A673 (cell line): ENCODE measurements at regions not wholly inside any gene's neighbourhood (a gene's known extent, or its start where the extent isn't known, plus 50 kb on each side); places are given as distances from the start of the nearest gene placed in this dataset.
"Not testable (repeated sequence)": the region's sequence is repeated elsewhere in the genome, so short reads cannot be mapped to it uniquely, and the experiment has no call there.

ENCODE experiments used
- BruUV-seq: library from RNA; stranded (reverse); fragments of 400-500 nt; replicated peaks from 2 replicates; lab custom pipeline; 2021; lab: Mats Ljungman, UMichigan
- CTCF ChIA-PET: fragments of 300-600 bp; sonication (Branson Sonifier 250); formaldehyde crosslinking; loops from one replicate; lab custom pipeline; 2022; ENCODE audit warnings: antibody characterized with exemption; lab: Charles Lee
- POLR2A ChIA-PET: fragments of 300-600 bp; sonication (Branson Sonifier 250); formaldehyde crosslinking; loops from one replicate; lab custom pipeline; 2022; ENCODE audit warnings: antibody characterized with exemption; ENCODE audit not compliant: low non-redundant PET; lab: Charles Lee
- DNase-seq: peaks from one replicate; pipeline ENCODE4 v3.0.0-alpha.2; 2015; ENCODE audit warnings: low spot score
- H3K27ac ChIP-seq: fragments of 200-600 bp; sonication (generic); 2 replicates; pipeline ENCODE4 v1.5.1; 2016; ENCODE audit warnings: mixed run types, low read depth, mild to moderate bottlenecking, mixed read lengths, antibody characterized with exemption, low read length; ENCODE audit not compliant: poor library complexity, severe bottlenecking
- H3K27me3 ChIP-seq: fragments of 200-600 bp; sonication (generic); replicated peaks from 2 replicates; pipeline ENCODE4 v1.6.1; 2017; ENCODE audit warnings: mixed run types, low read depth, mild to moderate bottlenecking, mixed read lengths, antibody characterized with exemption, low read length; ENCODE audit not compliant: insufficient read depth, poor library complexity
- H3K36me3 ChIP-seq: fragments of 200-600 bp; sonication (generic); 2 replicates; pipeline ENCODE4 v1.6.1; 2016; ENCODE audit warnings: mixed run types, mild to moderate bottlenecking, mixed read lengths, antibody characterized with exemption, low read length; ENCODE audit not compliant: insufficient read depth, poor library complexity, severe bottlenecking
- H3K4me1 ChIP-seq: fragments of 200-600 bp; sonication (generic); 2 replicates; pipeline ENCODE4 v1.6.1; 2017; ENCODE audit warnings: mixed run types, mild to moderate bottlenecking, mixed read lengths, antibody characterized with exemption, low read length; ENCODE audit not compliant: insufficient read depth, poor library complexity, severe bottlenecking
- H3K4me3 ChIP-seq: fragments of 200-600 bp; sonication (generic); 2 replicates; pipeline ENCODE4 v1.5.1; 2016; ENCODE audit warnings: low read depth, mixed run types, mild to moderate bottlenecking, mixed read lengths, low read length; ENCODE audit not compliant: poor library complexity, severe bottlenecking
- H3K9me3 ChIP-seq: fragments of 200-600 bp; sonication (generic); 2 replicates; pipeline ENCODE4 v1.6.1; 2016; ENCODE audit warnings: mixed run types, low read depth, mild to moderate bottlenecking, mixed read lengths, antibody characterized with exemption, low read length; ENCODE audit not compliant: poor library complexity, severe bottlenecking
- EZH2 ChIP-seq: fragments of 200-600 bp; sonication (generic); IDR thresholded peaks from 2 replicates; pipeline ENCODE4 v1.6.1; 2017; ENCODE audit warnings: borderline replicate concordance, low read depth, mild to moderate bottlenecking, mixed read lengths, antibody characterized with exemption, low read length; ENCODE audit not compliant: poor library complexity, severe bottlenecking
- intact Hi-C: fragments of 100-400 bp; cut with micrococcal nuclease; formaldehyde crosslinking; loops from one replicate; pipeline ENCODE4 v1.10.0; 2022; ENCODE audit not compliant: unreplicated experiment
- TF ChIP-seq, protein P1 (sequence below): fragments of 300-800, 200-600 bp; sonication (generic); conservative IDR thresholded peaks from 2 replicates; pipeline ENCODE4 v1.5.1; 2017; ENCODE audit warnings: low read depth, mild to moderate bottlenecking, antibody characterized with exemption, low read length, moderate library complexity, mixed read lengths

DNA sequence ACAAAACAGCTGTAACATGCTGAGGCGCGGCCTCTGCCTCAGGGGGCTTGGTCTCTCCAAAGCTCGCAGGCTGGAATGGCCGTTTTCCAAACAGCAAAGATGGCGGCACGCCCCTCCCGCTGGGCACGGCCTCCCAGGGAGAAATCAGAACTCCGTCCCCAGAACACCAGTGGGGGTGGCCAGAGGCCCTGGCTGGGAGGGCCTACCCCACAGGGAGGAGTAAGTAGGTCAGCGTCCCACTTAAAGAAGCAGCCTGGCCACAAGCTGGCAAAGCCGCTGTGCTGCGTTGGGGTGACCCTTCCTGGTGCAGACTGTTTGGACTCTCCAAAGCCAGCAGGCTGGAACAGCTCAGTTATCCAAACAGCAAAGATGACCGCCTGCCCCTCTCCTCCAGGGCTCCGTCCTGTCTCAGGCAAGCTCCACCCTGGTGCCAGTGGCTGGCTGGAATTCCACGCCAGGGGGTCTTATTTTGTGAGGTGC, 862.8 kb downstream of the TRIML1 start:
- TF ChIP-seq, protein P1, sequence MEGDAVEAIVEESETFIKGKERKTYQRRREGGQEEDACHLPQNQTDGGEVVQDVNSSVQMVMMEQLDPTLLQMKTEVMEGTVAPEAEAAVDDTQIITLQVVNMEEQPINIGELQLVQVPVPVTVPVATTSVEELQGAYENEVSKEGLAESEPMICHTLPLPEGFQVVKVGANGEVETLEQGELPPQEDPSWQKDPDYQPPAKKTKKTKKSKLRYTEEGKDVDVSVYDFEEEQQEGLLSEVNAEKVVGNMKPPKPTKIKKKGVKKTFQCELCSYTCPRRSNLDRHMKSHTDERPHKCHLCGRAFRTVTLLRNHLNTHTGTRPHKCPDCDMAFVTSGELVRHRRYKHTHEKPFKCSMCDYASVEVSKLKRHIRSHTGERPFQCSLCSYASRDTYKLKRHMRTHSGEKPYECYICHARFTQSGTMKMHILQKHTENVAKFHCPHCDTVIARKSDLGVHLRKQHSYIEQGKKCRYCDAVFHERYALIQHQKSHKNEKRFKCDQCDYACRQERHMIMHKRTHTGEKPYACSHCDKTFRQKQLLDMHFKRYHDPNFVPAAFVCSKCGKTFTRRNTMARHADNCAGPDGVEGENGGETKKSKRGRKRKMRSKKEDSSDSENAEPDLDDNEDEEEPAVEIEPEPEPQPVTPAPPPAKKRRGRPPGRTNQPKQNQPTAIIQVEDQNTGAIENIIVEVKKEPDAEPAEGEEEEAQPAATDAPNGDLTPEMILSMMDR: no peak
- no peak for TF ChIP-seq EZH2
- peaks cover 16% of the 10 kb centered on the region for H3K27me3 ChIP-seq
- no peak overlapping the region for H3K4me3 ChIP-seq
- no TSS peak for BruUV-seq
- H3K27ac ChIP-seq: no peak overlapping the region
- CTCF ChIA-PET: no interaction called here
- intact Hi-C loops: no loop called here
- no peaks in the 10 kb centered on the region for H3K36me3 ChIP-seq
- H3K9me3 ChIP-seq: no peaks in the 10 kb centered on the region
- no peaks in the 10 kb centered on the region for H3K4me1 ChIP-seq
- POLR2A ChIA-PET: no interaction called here
- no peak for DNase-seq

DNA sequence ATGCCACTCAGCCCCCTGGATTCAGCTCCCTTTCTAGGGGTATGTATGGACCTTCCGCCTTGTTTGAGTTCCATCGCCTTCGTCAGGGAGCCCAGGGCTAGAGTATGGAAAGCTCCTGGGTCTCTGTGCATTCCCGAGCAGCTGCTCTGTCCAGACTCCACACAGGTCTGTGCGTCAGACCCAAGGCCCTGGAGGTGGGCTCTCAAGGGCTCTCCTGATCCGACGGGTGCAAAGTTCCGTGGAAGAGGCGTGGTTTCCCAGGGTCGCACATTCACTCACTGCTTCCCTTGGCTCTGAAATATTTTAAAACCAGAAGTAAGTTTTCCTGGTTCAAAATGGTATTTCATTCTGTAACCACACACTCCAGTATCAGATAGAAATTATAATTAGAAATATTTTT, 863.2 kb downstream of the TRIML1 start:
- H3K4me3 ChIP-seq: no peak overlapping the region
- CTCF ChIA-PET: no interaction called here
- no peaks in the 10 kb centered on the region for H3K36me3 ChIP-seq
- H3K4me1 ChIP-seq: no peaks in the 10 kb centered on the region
- DNase-seq: no peak
- intact Hi-C loops: no loop called here
- H3K9me3 ChIP-seq: no peaks in the 10 kb centered on the region
- no TSS peak for BruUV-seq
- no peak for TF ChIP-seq EZH2
- TF ChIP-seq, protein P1: no peak
- H3K27ac ChIP-seq: no peak overlapping the region
- POLR2A ChIA-PET: no interaction called here
- H3K27me3 ChIP-seq: peaks cover 21% of the 10 kb centered on the region

DNA sequence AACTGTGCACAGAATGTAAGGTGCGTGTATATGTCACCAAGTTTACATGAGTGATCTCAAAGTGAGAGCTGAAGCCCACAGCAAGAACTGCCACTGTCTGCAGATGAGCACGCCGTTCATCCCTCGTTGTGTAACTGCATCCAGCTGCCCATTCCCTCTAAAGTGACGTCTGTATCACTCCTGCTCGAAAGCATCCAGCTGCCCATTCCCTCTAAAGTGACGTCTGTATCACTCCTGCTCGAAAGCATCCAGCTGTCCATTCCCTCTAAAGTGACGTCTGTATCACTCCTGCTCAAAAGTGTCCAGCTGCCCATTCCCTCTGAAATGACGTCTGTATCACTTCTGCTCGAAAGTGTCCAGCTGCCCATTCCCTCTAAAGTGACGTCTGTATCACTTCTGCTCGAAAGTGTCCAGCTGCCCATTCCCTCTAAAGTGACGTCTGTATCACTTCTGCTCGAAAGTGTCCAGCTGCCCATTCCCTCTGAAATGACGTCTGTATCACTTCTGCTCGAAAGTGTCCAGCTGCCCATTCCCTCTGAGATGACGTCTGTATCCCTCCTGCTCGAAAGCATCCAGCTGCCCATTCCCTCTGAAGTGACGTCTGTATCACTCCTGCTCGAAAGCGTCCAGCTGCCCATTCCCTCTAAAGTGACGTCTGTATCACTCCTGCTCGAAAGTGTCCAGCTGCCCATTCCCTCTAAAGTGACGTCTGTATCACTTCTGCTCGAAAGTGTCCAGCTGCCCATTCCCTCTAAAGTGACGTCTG, 871.4 kb downstream of the TRIML1 start:
- H3K27ac ChIP-seq, POLR2A ChIA-PET, intact Hi-C loops, BruUV-seq, H3K9me3 ChIP-seq, H3K36me3 ChIP-seq, CTCF ChIA-PET, H3K4me1 ChIP-seq, H3K4me3 ChIP-seq, DNase-seq: not testable (repeated sequence)
- H3K27me3 ChIP-seq: peaks cover 73% of the 10 kb centered on the region

DNA sequence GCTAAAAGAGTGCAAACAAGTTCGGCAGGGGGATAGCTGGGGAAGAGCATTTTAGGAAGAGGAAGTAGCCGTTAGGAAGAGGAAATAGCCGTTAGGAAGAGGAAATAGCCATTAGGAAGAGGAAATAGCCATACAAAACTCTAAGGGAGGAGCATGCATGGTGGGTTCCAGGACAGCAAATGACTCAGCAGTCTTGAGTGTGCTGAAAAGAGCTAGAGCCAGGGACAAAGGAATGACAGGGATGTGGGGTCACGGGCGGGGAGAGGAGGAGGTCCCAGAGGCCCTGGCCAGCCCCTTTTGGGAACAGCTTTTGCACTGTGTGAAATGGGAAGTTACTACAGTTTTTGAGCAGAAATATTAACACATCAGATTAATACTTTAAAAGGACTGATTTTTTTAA, 882.6 kb downstream of the TRIML1 start:
- no peak overlapping the region for H3K27ac ChIP-seq
- BruUV-seq: no TSS peak
- no peaks in the 10 kb centered on the region for H3K9me3 ChIP-seq
- no peaks in the 10 kb centered on the region for H3K36me3 ChIP-seq
- peak; percentile 6 for DNase-seq
- intact Hi-C loops: no loop called here
- peaks cover 39% of the 10 kb centered on the region for H3K27me3 ChIP-seq
- H3K4me1 ChIP-seq: no peaks in the 10 kb centered on the region
- TF ChIP-seq, protein P1: no peak
- no peak for TF ChIP-seq EZH2
- H3K4me3 ChIP-seq: no peak overlapping the region
- POLR2A ChIA-PET: no interaction called here
- CTCF ChIA-PET: no interaction called here
